Heart left ventricle (tissue), 13 donors: ENCODE measurements at regions not wholly inside any gene's neighbourhood (a gene's known extent, or its start where the extent isn't known, plus 50 kb on each side); places are given as distances from the start of the nearest gene placed in this dataset.

ENCODE experiments used
- CTCF ChIP-seq, 12 donors: fragments of 200-600 bp; sonication (generic) in 4 of 12; IDR thresholded peaks; one replicate each; pipeline versions ENCODE4 v1.5.0 to v1.8.0; 2018 to 2022; ENCODE audit warnings: antibody characterized with exemption in 12 of 12, mild to moderate bottlenecking in 5 of 12
- POLR2A ChIP-seq, 2 donors: fragments of 450-650 bp; IDR thresholded peaks; one replicate each; pipeline ENCODE4 v1.6.1; 2017; ENCODE audit warnings: antibody characterized with exemption in 2 of 2, mild to moderate bottlenecking in 2 of 2, moderate library complexity in 2 of 2
- donor health status: ischemic (EF 13 %, LVEDD 7.1; RV severe dilation, severe dysfunction).
- donor health status: DM: no; HTN: yes; CAD: no.
- donor health status: DM: no; HTN: no; CAD: no.
- donor health status: ischemic (EF 25% LVEDD 6.9; RV normal size, moderate dysfunction).
- donor health status: ischemic (EF 25% LVEDD 5.7; RV mildly dilated, moderate dysfunction).
- donor health status: ischemic (EF 35%, LVEDD 5.7; RV mildly dilated, moderate dysfunction).
- donor health status: nonischemic (EF 11% LVEDD 7.7; RV severe dilation, severe dysfunction).
- donor health status: DM: yes; HTN: yes; CAD: no.
- donor health status: PGD.
- donor health status: ischemic (EF 29% LVEDD 5.4; RV normal size, mild dysfunction).
- donor health status: nonischemic (EF 23%, LVEDD 6.1; RV moderate dilation, normal function).

- TF ChIP-seq CTCF (IDR thresholded peaks at IDR 0.05) (no peak), POLR2A (IDR thresholded peaks at IDR 0.05) (no peak)
Observed at GRCh38 chr12:112728864-112729263, 62.7 kb upstream of the RPH3A start.
